PC-9 (cell line): ENCODE measurements at regions not wholly inside any gene's neighbourhood (a gene's known extent, or its start where the extent isn't known, plus 50 kb on each side); places are given as distances from the start of the nearest gene placed in this dataset.

Experiments used
- BruUV-seq: library from RNA; stranded (reverse); fragments of 400-500 nt; replicated peaks from 2 replicates; lab custom pipeline; 2021; lab: Mats Ljungman, UMichigan
- CTCF ChIA-PET: fragments of 300-600 bp; sonication (Branson Sonifier 250); formaldehyde crosslinking; loops from one replicate; lab custom pipeline; 2022; ENCODE audit warnings: antibody characterized with exemption; lab: Charles Lee
- POLR2A ChIA-PET: fragments of 300-600 bp; sonication (Branson Sonifier 250); formaldehyde crosslinking; loops from one replicate; lab custom pipeline; 2022; ENCODE audit warnings: antibody characterized with exemption; ENCODE audit not compliant: unreplicated experiment; lab: Charles Lee
- DNase-seq, 2 experiments: peaks; one replicate each; pipeline versions ENCODE4 v3.0.0 to v3.0.0-alpha.2; 2015 to 2022; ENCODE audit warnings: mixed read lengths in 1 of 2
- H2AFZ ChIP-seq: fragments of 200-600 bp; sonication (generic); 2 replicates; pipeline ENCODE4 v1.8.1; 2017; ENCODE audit warnings: antibody characterized with exemption
- H3F3A ChIP-seq: fragments of 200-600 bp; sonication (generic); 2 replicates; pipeline ENCODE4 v1.8.1; 2017; ENCODE audit warnings: antibody characterized with exemption, mild to moderate bottlenecking, low read depth; ENCODE audit not compliant: insufficient read depth
- H3K27ac ChIP-seq: fragments of 200-600 bp; sonication (generic); 2 replicates; pipeline ENCODE4 v1.6.1; 2016; ENCODE audit warnings: mixed run types
- H3K27me3 ChIP-seq: fragments of 200-600 bp; sonication (generic); 2 replicates; pipeline ENCODE4 v1.6.1; 2016; ENCODE audit warnings: low read depth, mixed run types; ENCODE audit not compliant: insufficient read depth
- H3K36me3 ChIP-seq: fragments of 200-600 bp; sonication (generic); 2 replicates; pipeline ENCODE4 v1.6.1; 2016; ENCODE audit warnings: low read depth, mixed run types
- H3K4me1 ChIP-seq: fragments of 200-600 bp; sonication (generic); replicated peaks from 2 replicates; pipeline ENCODE4 v1.6.1; 2016; ENCODE audit warnings: mixed run types; ENCODE audit not compliant: insufficient read depth
- H3K4me2 ChIP-seq: fragments of 200-600 bp; sonication (generic); 2 replicates; pipeline ENCODE4 v1.6.1; 2017; ENCODE audit warnings: mixed run types
- H3K4me3 ChIP-seq: fragments of 200-600 bp; sonication (generic); 2 replicates; pipeline ENCODE4 v1.6.1; 2016; ENCODE audit warnings: mixed run types
- H3K79me2 ChIP-seq: fragments of 200-600 bp; sonication (generic); 2 replicates; pipeline ENCODE4 v1.6.1; 2017; ENCODE audit warnings: low read depth, mixed run types
- H3K9me2 ChIP-seq: fragments of 200-600 bp; sonication (generic); 2 replicates; pipeline ENCODE4 v1.8.1; 2017; ENCODE audit warnings: mild to moderate bottlenecking; ENCODE audit not compliant: insufficient read depth
- H3K9me3 ChIP-seq: fragments of 200-600 bp; sonication (generic); 2 replicates; pipeline ENCODE4 v1.8.1; 2016; ENCODE audit warnings: low read depth; ENCODE audit not compliant: insufficient read depth
- H4K20me1 ChIP-seq: fragments of 200-600 bp; sonication (generic); 2 replicates; pipeline ENCODE4 v1.8.1; 2017; ENCODE audit not compliant: insufficient read depth
- CTCF ChIP-seq: fragments of 200-600 bp; sonication (generic); conservative IDR thresholded peaks from 2 replicates; pipeline ENCODE4 v1.6.1; 2017; ENCODE audit warnings: mixed run types, antibody characterized with exemption, mild to moderate bottlenecking, moderate library complexity
- EZH2 ChIP-seq: fragments of 200-600 bp; sonication (generic); IDR thresholded peaks from 2 replicates; pipeline ENCODE4 v1.8.0; 2017; ENCODE audit warnings: antibody characterized with exemption, low read depth
- intact Hi-C: fragments of 100-400 bp; cut with micrococcal nuclease; formaldehyde crosslinking; loops from one replicate; pipeline ENCODE4 v1.10.0; 2022; ENCODE audit not compliant: unreplicated experiment

GRCh38 chr22:47367993-47368945, 605.8 kb downstream of the TBC1D22A start:
- Histone ChIP-seq H3K27ac (no peak overlapping the region), H4K20me1 (no peaks in the 10 kb centered on the region), H3K9me2 (no peaks in the 10 kb centered on the region), H3K36me3 (no peaks in the 10 kb centered on the region), H3F3A (no peaks in the 10 kb centered on the region), H3K79me2 (no peaks in the 10 kb centered on the region), H3K9me3 (no peaks in the 10 kb centered on the region), H2AFZ (no peak overlapping the region), H3K4me3 (no peak overlapping the region), H3K27me3 (peaks cover 90% of the 10 kb centered on the region), H3K4me2 (no peak overlapping the region), H3K4me1 (no peaks in the 10 kb centered on the region)
- DNase-seq, result no peak
- ChIA-PET CTCF (no interaction called here), POLR2A (no interaction called here)
- intact Hi-C loops, result no loop called here
- TF ChIP-seq CTCF (no peak), EZH2 (no peak)
- no TSS peak for BruUV-seq

GRCh38 chr22:47367107-47367690, 604.7 kb downstream of the TBC1D22A start:
- Histone ChIP-seq H3K9me3 (no peaks in the 10 kb centered on the region; the same call in 1 of the 2 replicates), H3K79me2 (no peaks in the 10 kb centered on the region), H3K9me2 (no peaks in the 10 kb centered on the region), H3K4me2 (no peak overlapping the region), H2AFZ (no peak overlapping the region), H3F3A (no peaks in the 10 kb centered on the region), H3K4me3 (no peak overlapping the region), H3K27me3 (peaks cover 87% of the 10 kb centered on the region), H3K36me3 (no peaks in the 10 kb centered on the region), H3K4me1 (no peaks in the 10 kb centered on the region), H4K20me1 (no peaks in the 10 kb centered on the region), H3K27ac (no peak overlapping the region)
- intact Hi-C loops, result no loop called here
- no peak for TF ChIP-seq CTCF
- no peak for TF ChIP-seq EZH2
- no TSS peak for BruUV-seq
- CTCF ChIA-PET, result no interaction called here
- no peak for DNase-seq
- POLR2A ChIA-PET, result no interaction called here

GRCh38 chr22:47366026-47366767, 603.7 kb downstream of the TBC1D22A start:
- Histone ChIP-seq H3K4me3 (no peak overlapping the region), H3K9me3 (no peaks in the 10 kb centered on the region; the same call in 1 of the 2 replicates), H3K4me1 (no peaks in the 10 kb centered on the region), H3F3A (no peaks in the 10 kb centered on the region), H4K20me1 (no peaks in the 10 kb centered on the region), H2AFZ (no peak overlapping the region), H3K27me3 (peaks cover 82% of the 10 kb centered on the region), H3K36me3 (no peaks in the 10 kb centered on the region), H3K4me2 (no peak overlapping the region), H3K79me2 (no peaks in the 10 kb centered on the region), H3K9me2 (no peaks in the 10 kb centered on the region), H3K27ac (no peak overlapping the region)
- CTCF ChIA-PET, result no interaction called here
- POLR2A ChIA-PET, result no interaction called here
- no peak for DNase-seq
- intact Hi-C loops, result no loop called here
- BruUV-seq, result no TSS peak
- TF ChIP-seq EZH2, result no peak
- TF ChIP-seq CTCF, result no peak
